ENCODE measurements at regions not wholly inside any gene's neighbourhood (a gene's known extent, or its start where the extent isn't known, plus 50 kb on each side); places are given as distances from the start of the nearest gene placed in this dataset.

DNA sequence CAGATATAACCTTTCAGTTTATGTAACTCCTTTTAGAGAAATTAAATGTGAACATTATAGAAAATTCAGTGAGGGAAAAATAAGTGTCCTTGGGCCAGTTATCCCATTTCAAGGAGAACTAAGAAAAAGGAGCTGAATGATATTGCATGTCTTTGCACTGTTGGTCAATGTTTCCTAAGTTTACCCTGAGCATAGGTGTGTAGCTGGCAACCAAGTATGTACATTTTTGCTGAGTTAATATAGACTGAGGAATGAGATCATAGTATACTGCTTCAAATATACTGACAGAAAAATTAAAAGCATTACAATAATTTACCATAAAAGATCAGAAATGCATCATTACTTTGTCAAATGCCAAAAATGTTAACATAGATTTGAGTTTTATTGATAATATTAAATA is 2128.7 kb upstream of the C9orf72 start:
- no peaks in the 10 kb centered on the region for H3K27me3 Mint-ChIP-seq (ENCODE audit: insufficient read depth, unreplicated experiment)
- intact Hi-C loops (cut with micrococcal nuclease; ENCODE audit: unreplicated experiment), result no loop called here
- CTCF ChIA-PET, result no interaction called here
- H3K36me3 ChIP-seq (ENCODE audit: control insufficient read depth, insufficient read depth, low read length), result no peaks in the 10 kb centered on the region
- H3K4me1 Mint-ChIP-seq (ENCODE audit: low read depth, unreplicated experiment), result no peaks in the 10 kb centered on the region
- H3K27me3 ChIP-seq (replicated peaks; ENCODE audit: control insufficient read depth, insufficient read depth, low read length), result no peaks in the 10 kb centered on the region
- no TSS peak for BruUV-seq (replicated peaks)
- no peak overlapping the region for H3K27ac Mint-ChIP-seq (ENCODE audit: unreplicated experiment)
- H3K4me1 ChIP-seq, result no peaks in the 10 kb centered on the region
- TF ChIP-seq, protein P1, sequence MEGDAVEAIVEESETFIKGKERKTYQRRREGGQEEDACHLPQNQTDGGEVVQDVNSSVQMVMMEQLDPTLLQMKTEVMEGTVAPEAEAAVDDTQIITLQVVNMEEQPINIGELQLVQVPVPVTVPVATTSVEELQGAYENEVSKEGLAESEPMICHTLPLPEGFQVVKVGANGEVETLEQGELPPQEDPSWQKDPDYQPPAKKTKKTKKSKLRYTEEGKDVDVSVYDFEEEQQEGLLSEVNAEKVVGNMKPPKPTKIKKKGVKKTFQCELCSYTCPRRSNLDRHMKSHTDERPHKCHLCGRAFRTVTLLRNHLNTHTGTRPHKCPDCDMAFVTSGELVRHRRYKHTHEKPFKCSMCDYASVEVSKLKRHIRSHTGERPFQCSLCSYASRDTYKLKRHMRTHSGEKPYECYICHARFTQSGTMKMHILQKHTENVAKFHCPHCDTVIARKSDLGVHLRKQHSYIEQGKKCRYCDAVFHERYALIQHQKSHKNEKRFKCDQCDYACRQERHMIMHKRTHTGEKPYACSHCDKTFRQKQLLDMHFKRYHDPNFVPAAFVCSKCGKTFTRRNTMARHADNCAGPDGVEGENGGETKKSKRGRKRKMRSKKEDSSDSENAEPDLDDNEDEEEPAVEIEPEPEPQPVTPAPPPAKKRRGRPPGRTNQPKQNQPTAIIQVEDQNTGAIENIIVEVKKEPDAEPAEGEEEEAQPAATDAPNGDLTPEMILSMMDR (IDR thresholded peaks at IDR 0.05; ENCODE audit: insufficient read depth in 1 of 2, low read depth in 1 of 2, low read length in 1 of 2, severe bottlenecking in 1 of 2, unreplicated experiment in 1 of 2), result no peak
- no peaks in the 10 kb centered on the region for H3K9me3 ChIP-seq
- DNase-seq, result no peak
- no peak overlapping the region for H3K4me3 ChIP-seq (ENCODE audit: low read depth, low read length)
- H3K4me3 Mint-ChIP-seq (ENCODE audit: unreplicated experiment), result no peak overlapping the region
- H3K36me3 Mint-ChIP-seq (ENCODE audit: insufficient read depth, unreplicated experiment), result no peaks in the 10 kb centered on the region
- H3K9me3 Mint-ChIP-seq (ENCODE audit: unreplicated experiment), result no peaks in the 10 kb centered on the region
- POLR2A ChIA-PET, result no interaction called here

DNA sequence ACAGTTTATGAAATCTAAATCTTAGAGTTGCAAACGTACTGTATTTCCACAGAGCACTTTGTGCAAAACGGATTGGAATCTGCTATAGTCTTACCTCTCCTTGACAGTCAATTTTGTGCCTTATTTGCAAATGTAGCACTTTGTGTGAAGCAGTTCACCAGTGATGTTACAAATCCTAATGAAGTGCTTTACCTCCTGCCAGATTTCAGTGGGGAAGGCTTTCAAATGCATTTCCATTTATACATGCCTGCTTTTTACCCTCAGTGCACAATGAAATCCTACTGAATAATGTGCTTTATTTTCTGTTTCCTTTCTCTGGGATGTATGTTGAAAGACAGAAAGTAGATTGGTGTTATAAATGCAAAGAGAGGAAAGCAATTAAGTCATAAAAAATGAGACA is 2141.6 kb upstream of the C9orf72 start:
- ChIA-PET CTCF (no interaction called here), POLR2A (no interaction called here)
- Histone ChIP-seq H3K4me3 (ENCODE audit: low read depth, low read length) (no peak overlapping the region), H3K9me3 (no peaks in the 10 kb centered on the region), H3K36me3 (ENCODE audit: control insufficient read depth, insufficient read depth, low read length) (no peaks in the 10 kb centered on the region), H3K27me3 (replicated peaks; ENCODE audit: control insufficient read depth, insufficient read depth, low read length) (no peaks in the 10 kb centered on the region), H3K4me1 (no peaks in the 10 kb centered on the region)
- intact Hi-C loops (cut with micrococcal nuclease; ENCODE audit: unreplicated experiment), result no loop called here
- TF ChIP-seq, protein P1 (IDR thresholded peaks at IDR 0.05; ENCODE audit: insufficient read depth in 1 of 2, low read depth in 1 of 2, low read length in 1 of 2, severe bottlenecking in 1 of 2, unreplicated experiment in 1 of 2), result no peak
- no peaks in the 10 kb centered on the region for H3K27me3 Mint-ChIP-seq (ENCODE audit: insufficient read depth, unreplicated experiment)
- no peaks in the 10 kb centered on the region for H3K4me1 Mint-ChIP-seq (ENCODE audit: low read depth, unreplicated experiment)
- H3K9me3 Mint-ChIP-seq (ENCODE audit: unreplicated experiment), result no peaks in the 10 kb centered on the region
- H3K27ac Mint-ChIP-seq (ENCODE audit: unreplicated experiment), result no peak overlapping the region
- H3K4me3 Mint-ChIP-seq (ENCODE audit: unreplicated experiment), result no peak overlapping the region
- no peak for DNase-seq
- H3K36me3 Mint-ChIP-seq (ENCODE audit: insufficient read depth, unreplicated experiment), result no peaks in the 10 kb centered on the region
- no TSS peak for BruUV-seq (replicated peaks)

DNA sequence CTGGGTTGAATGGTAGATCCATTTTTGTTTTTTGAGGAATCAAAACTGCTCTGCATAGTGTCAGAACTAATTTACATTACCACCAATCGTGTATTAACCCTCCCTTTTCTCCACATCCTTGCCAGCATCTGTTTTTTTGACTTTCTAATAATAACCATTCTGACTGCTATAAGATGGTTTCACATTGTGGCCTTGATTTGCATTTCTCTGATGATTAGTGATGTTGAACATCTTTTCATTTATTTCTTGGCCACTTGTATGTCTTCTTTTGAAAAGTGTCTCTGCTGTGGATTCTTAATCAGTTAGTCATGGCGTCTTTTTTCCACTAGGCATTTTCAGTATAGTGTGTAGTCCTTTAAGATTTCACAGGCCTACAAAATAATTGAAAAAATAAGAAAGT is 2144.3 kb upstream of the C9orf72 start:
- Mint-ChIP-seq H3K27ac (ENCODE audit: unreplicated experiment) (no peak overlapping the region), H3K4me1 (ENCODE audit: low read depth, unreplicated experiment) (no peaks in the 10 kb centered on the region), H3K9me3 (ENCODE audit: unreplicated experiment) (no peaks in the 10 kb centered on the region), H3K4me3 (ENCODE audit: unreplicated experiment) (no peak overlapping the region), H3K27me3 (ENCODE audit: insufficient read depth, unreplicated experiment) (no peaks in the 10 kb centered on the region), H3K36me3 (ENCODE audit: insufficient read depth, unreplicated experiment) (no peaks in the 10 kb centered on the region)
- CTCF ChIA-PET, result no interaction called here
- BruUV-seq (replicated peaks), result no TSS peak
- intact Hi-C loops (cut with micrococcal nuclease; ENCODE audit: unreplicated experiment), result no loop called here
- Histone ChIP-seq H3K4me1 (no peaks in the 10 kb centered on the region), H3K4me3 (ENCODE audit: low read depth, low read length) (no peak overlapping the region), H3K9me3 (no peaks in the 10 kb centered on the region), H3K36me3 (ENCODE audit: control insufficient read depth, insufficient read depth, low read length) (no peaks in the 10 kb centered on the region), H3K27me3 (replicated peaks; ENCODE audit: control insufficient read depth, insufficient read depth, low read length) (no peaks in the 10 kb centered on the region)
- TF ChIP-seq, protein P1 (IDR thresholded peaks at IDR 0.05; ENCODE audit: insufficient read depth in 1 of 2, low read depth in 1 of 2, low read length in 1 of 2, severe bottlenecking in 1 of 2, unreplicated experiment in 1 of 2), result no peak
- no peak for DNase-seq
- POLR2A ChIA-PET, result no interaction called here
